ENCODE measurements at regions not wholly inside any gene's neighbourhood (a gene's known extent, or its start where the extent isn't known, plus 50 kb on each side); places are given as distances from the start of the nearest gene placed in this dataset.

DNA sequence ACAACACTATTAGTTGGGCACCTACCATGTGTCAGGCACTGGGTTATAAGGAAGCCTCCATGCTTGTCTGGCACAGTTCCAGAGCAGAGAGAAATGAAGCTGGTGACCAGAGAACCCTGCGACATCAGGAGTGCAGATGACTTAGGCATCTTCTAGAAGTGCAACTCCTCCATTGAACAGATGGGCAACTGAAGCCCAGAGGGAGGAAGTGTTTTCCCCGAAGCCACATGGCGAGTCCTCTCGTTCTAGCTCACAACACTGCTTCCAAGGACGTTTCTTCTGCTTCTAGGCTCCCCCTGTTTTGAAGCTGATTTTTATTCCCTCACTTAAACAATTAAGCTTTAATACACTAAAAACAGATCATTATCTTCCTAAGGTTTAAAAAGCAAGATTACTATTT, 109.8 kb upstream of the SYT13 start:
- TF ChIP-seq, protein P1, sequence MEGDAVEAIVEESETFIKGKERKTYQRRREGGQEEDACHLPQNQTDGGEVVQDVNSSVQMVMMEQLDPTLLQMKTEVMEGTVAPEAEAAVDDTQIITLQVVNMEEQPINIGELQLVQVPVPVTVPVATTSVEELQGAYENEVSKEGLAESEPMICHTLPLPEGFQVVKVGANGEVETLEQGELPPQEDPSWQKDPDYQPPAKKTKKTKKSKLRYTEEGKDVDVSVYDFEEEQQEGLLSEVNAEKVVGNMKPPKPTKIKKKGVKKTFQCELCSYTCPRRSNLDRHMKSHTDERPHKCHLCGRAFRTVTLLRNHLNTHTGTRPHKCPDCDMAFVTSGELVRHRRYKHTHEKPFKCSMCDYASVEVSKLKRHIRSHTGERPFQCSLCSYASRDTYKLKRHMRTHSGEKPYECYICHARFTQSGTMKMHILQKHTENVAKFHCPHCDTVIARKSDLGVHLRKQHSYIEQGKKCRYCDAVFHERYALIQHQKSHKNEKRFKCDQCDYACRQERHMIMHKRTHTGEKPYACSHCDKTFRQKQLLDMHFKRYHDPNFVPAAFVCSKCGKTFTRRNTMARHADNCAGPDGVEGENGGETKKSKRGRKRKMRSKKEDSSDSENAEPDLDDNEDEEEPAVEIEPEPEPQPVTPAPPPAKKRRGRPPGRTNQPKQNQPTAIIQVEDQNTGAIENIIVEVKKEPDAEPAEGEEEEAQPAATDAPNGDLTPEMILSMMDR (IDR thresholded peaks at IDR 0.05): no peak
- TF ChIP-seq POLR2A (IDR thresholded peaks at IDR 0.05): no peak

All from body of pancreas (tissue), 4 donors.